IPS-18a (cell line): ENCODE measurements at regions not wholly inside any gene's neighbourhood (a gene's known extent, or its start where the extent isn't known, plus 50 kb on each side); places are given as distances from the start of the nearest gene placed in this dataset.

ENCODE experiments used
- H3K27ac ChIP-seq: one replicate; pipeline ENCODE4 v1.5.1; 2013; ENCODE audit warnings: low read length
- H3K27me3 ChIP-seq: one replicate; pipeline ENCODE4 v1.6.1; 2013; ENCODE audit warnings: mild to moderate bottlenecking, low read length; ENCODE audit not compliant: control insufficient read depth, insufficient read depth
- H3K36me3 ChIP-seq: one replicate; pipeline ENCODE4 v1.6.1; 2013; ENCODE audit warnings: low read depth, low read length; ENCODE audit not compliant: control insufficient read depth
- H3K4me1 ChIP-seq: one replicate; pipeline ENCODE4 v1.6.1; 2013; ENCODE audit warnings: low read depth, low read length; ENCODE audit not compliant: control insufficient read depth
- H3K4me3 ChIP-seq: one replicate; pipeline ENCODE4 v1.5.1; 2013; ENCODE audit warnings: low read length
- H3K9ac ChIP-seq: one replicate; pipeline ENCODE4 v1.6.1; 2013; ENCODE audit warnings: mild to moderate bottlenecking, low read length, moderate library complexity
- H3K9me3 ChIP-seq: one replicate; pipeline ENCODE4 v1.6.1; 2013; ENCODE audit warnings: low read depth, low read length; ENCODE audit not compliant: control insufficient read depth

- H3K27me3 ChIP-seq = no peaks in the 10 kb centered on the region
- H3K9me3 ChIP-seq = no peaks in the 10 kb centered on the region
These were observed 169.5 kb upstream of the ROPN1 start for GRCh38 chr3:124161448-124161847.

GRCh38 chr3:124163689-124164088 lies 171.8 kb upstream of the ROPN1 start:
- Histone ChIP-seq H3K36me3 (no peaks in the 10 kb centered on the region), H3K4me1 (peaks cover 4% of the 10 kb centered on the region), H3K27me3 (no peaks in the 10 kb centered on the region), H3K9me3 (no peaks in the 10 kb centered on the region), H3K4me3 (no peak overlapping the region), H3K27ac (no peak overlapping the region), H3K9ac (no peak overlapping the region)

More at GRCh38 chr3:124161448-124161847, 169.5 kb upstream of the ROPN1 start:
- Histone ChIP-seq H3K4me3 (no peak overlapping the region), H3K36me3 (no peaks in the 10 kb centered on the region), H3K9ac (no peak overlapping the region), H3K4me1 (peaks cover 23% of the 10 kb centered on the region), H3K27ac (no peak overlapping the region)

GRCh38 chr3:124168271-124168670 lies 176.3 kb upstream of the ROPN1 start:
- Histone ChIP-seq H3K4me3 (no peak overlapping the region), H3K36me3 (no peaks in the 10 kb centered on the region), H3K4me1 (no peaks in the 10 kb centered on the region), H3K27me3 (no peaks in the 10 kb centered on the region), H3K27ac (no peak overlapping the region), H3K9me3 (no peaks in the 10 kb centered on the region), H3K9ac (no peak overlapping the region)

GRCh38 chr3:124172283-124172682 lies 180.4 kb upstream of the ROPN1 start:
- Histone ChIP-seq H3K4me1 (no peaks in the 10 kb centered on the region), H3K27ac (no peak overlapping the region), H3K4me3 (no peak overlapping the region), H3K36me3 (no peaks in the 10 kb centered on the region), H3K9me3 (no peaks in the 10 kb centered on the region), H3K9ac (no peak overlapping the region), H3K27me3 (no peaks in the 10 kb centered on the region)

- Histone ChIP-seq H3K27me3 (no peaks in the 10 kb centered on the region), H3K4me1 (no peaks in the 10 kb centered on the region)
These were observed 180.9 kb upstream of the ROPN1 start for GRCh38 chr3:124172816-124173215.

GRCh38 chr3:124174476-124174875 lies 182.6 kb upstream of the ROPN1 start:
- Histone ChIP-seq H3K9ac (no peak overlapping the region), H3K27me3 (no peaks in the 10 kb centered on the region), H3K4me1 (no peaks in the 10 kb centered on the region), H3K36me3 (no peaks in the 10 kb centered on the region), H3K27ac (no peak overlapping the region), H3K9me3 (no peaks in the 10 kb centered on the region), H3K4me3 (no peak overlapping the region)

More at GRCh38 chr3:124172816-124173215, 180.9 kb upstream of the ROPN1 start:
- Histone ChIP-seq H3K27ac (no peak overlapping the region), H3K4me3 (no peak overlapping the region), H3K9ac (no peak overlapping the region), H3K36me3 (no peaks in the 10 kb centered on the region), H3K9me3 (no peaks in the 10 kb centered on the region)

GRCh38 chr3:124174910-124175874 lies 183.3 kb upstream of the ROPN1 start:
- no peaks in the 10 kb centered on the region for H3K9me3 ChIP-seq
- H3K27me3 ChIP-seq = no peaks in the 10 kb centered on the region
- H3K9ac ChIP-seq = no peak overlapping the region
- no peaks in the 10 kb centered on the region for H3K4me1 ChIP-seq
- H3K27ac ChIP-seq = no peak overlapping the region
- H3K4me3 ChIP-seq = no peak overlapping the region
- H3K36me3 ChIP-seq = no peaks in the 10 kb centered on the region

- H3K9ac ChIP-seq = no peak overlapping the region
- no peaks in the 10 kb centered on the region for H3K36me3 ChIP-seq
- no peaks in the 10 kb centered on the region for H3K4me1 ChIP-seq
- no peaks in the 10 kb centered on the region for H3K9me3 ChIP-seq
- no peak overlapping the region for H3K4me3 ChIP-seq
- H3K27ac ChIP-seq = no peak overlapping the region
- H3K27me3 ChIP-seq = no peaks in the 10 kb centered on the region
These were observed 185.1 kb upstream of the ROPN1 start for GRCh38 chr3:124177071-124177470.

GRCh38 chr3:124178531-124178930 lies 186.6 kb upstream of the ROPN1 start:
- Histone ChIP-seq H3K27ac (no peak overlapping the region), H3K27me3 (no peaks in the 10 kb centered on the region), H3K36me3 (no peaks in the 10 kb centered on the region), H3K4me3 (no peak overlapping the region), H3K4me1 (no peaks in the 10 kb centered on the region), H3K9ac (no peak overlapping the region), H3K9me3 (no peaks in the 10 kb centered on the region)

GRCh38 chr3:124200407-124200806 lies 208.5 kb upstream of the ROPN1 start:
- no peaks in the 10 kb centered on the region for H3K27me3 ChIP-seq

GRCh38 chr3:124201226-124201625 lies 209.3 kb upstream of the ROPN1 start:
- no peak overlapping the region for H3K4me3 ChIP-seq
- H3K36me3 ChIP-seq = no peaks in the 10 kb centered on the region
- peaks cover 8% of the 10 kb centered on the region for H3K4me1 ChIP-seq
- H3K27me3 ChIP-seq = no peaks in the 10 kb centered on the region
- H3K9me3 ChIP-seq = no peaks in the 10 kb centered on the region
- H3K27ac ChIP-seq = no peak overlapping the region
- no peak overlapping the region for H3K9ac ChIP-seq

More at GRCh38 chr3:124200407-124200806, 208.5 kb upstream of the ROPN1 start:
- Histone ChIP-seq H3K27ac (no peak overlapping the region), H3K36me3 (no peaks in the 10 kb centered on the region), H3K9me3 (no peaks in the 10 kb centered on the region), H3K9ac (no peak overlapping the region), H3K4me1 (peaks cover 8% of the 10 kb centered on the region), H3K4me3 (no peak overlapping the region)

- Histone ChIP-seq H3K4me3 (no peak overlapping the region), H3K36me3 (no peaks in the 10 kb centered on the region), H3K27me3 (no peaks in the 10 kb centered on the region), H3K4me1 (peaks cover 8% of the 10 kb centered on the region), H3K27ac (no peak overlapping the region), H3K9ac (no peak overlapping the region), H3K9me3 (no peaks in the 10 kb centered on the region)
These were observed 209.9 kb upstream of the ROPN1 start for GRCh38 chr3:124201786-124202185.
